K562 (cell line): ENCODE measurements at regions not wholly inside any gene's neighbourhood (a gene's known extent, or its start where the extent isn't known, plus 50 kb on each side); places are given as distances from the start of the nearest gene placed in this dataset.

ENCODE experiments used
- CCNT2 ChIP-seq: IDR thresholded peaks from 2 replicates; pipeline ENCODE4 v1.6.1; 2011; ENCODE audit warnings: borderline replicate concordance, low read depth, mild to moderate bottlenecking, moderate library complexity, mixed read lengths, low read length; ENCODE audit not compliant: insufficient read length; ENCODE audit errors: extremely low read depth
- DIDO1 ChIP-seq: fragments of 450-650 bp; IDR thresholded peaks from 2 replicates; pipeline ENCODE4 v1.6.1; 2016; ENCODE audit warnings: low read depth, missing biosample characterization, missing genetic modification characterization
- ELF2 ChIP-seq: fragments of 250-450 bp; sonication (Bioruptor Pico); IDR thresholded peaks from 2 replicates; pipeline ENCODE4 v1.5.0; 2021; ENCODE audit warnings: mild to moderate bottlenecking
- HNRNPK ChIP-seq: fragments of 200-400 bp; formaldehyde crosslinking; IDR thresholded peaks from one replicate; pipeline ENCODE4 v1.6.1; 2018; ENCODE audit warnings: mild to moderate bottlenecking, low read depth, low read length; ENCODE audit not compliant: poor library complexity, severe bottlenecking
- KAT8 ChIP-seq: fragments of 450-650 bp; IDR thresholded peaks from 2 replicates; pipeline ENCODE4 v1.6.1; 2016; ENCODE audit warnings: low read depth, mild to moderate bottlenecking
- PHB ChIP-seq: fragments of 250-450 bp; sonication (Bioruptor Pico); IDR thresholded peaks from 2 replicates; pipeline ENCODE4 v1.5.0; 2021
- POLR2G ChIP-seq: fragments of 200-400 bp; formaldehyde crosslinking; IDR thresholded peaks from 2 replicates; pipeline ENCODE4 v1.6.1; 2017; ENCODE audit warnings: low read depth, mild to moderate bottlenecking, antibody characterized with exemption, low read length, moderate library complexity
- SRSF7 ChIP-seq: fragments of 200-400 bp; formaldehyde crosslinking; optimal IDR thresholded peaks from 2 replicates; pipeline ENCODE3; 2017; ENCODE audit warnings: mild to moderate bottlenecking, low read depth, low read length
- STAT5B ChIP-seq: fragments of 250-450 bp; sonication (Bioruptor Pico); IDR thresholded peaks from 2 replicates; pipeline ENCODE4 v1.8.0; 2021; ENCODE audit warnings: mild to moderate bottlenecking, inconsistent platforms
- ZNF121 ChIP-seq: sonication (generic); formaldehyde crosslinking; conservative IDR thresholded peaks from 2 replicates; pipeline ENCODE4 v1.8.0; 2022; ENCODE audit warnings: missing genetic modification reagents
- ZNF354B ChIP-seq: fragments of 250-450 bp; sonication (Bioruptor Pico); IDR thresholded peaks from 2 replicates; pipeline ENCODE4 v1.4.0; 2020
- ZNF436 ChIP-seq: fragments of 250-450, 450-650 bp; sonication (Bioruptor Pico); formaldehyde crosslinking; IDR thresholded peaks from 2 replicates; pipeline ENCODE4 v1.7.0; 2020; ENCODE audit warnings: mild to moderate bottlenecking
- ZNF717 ChIP-seq: fragments of 250-450 bp; sonication (Bioruptor Pico); IDR thresholded peaks from 2 replicates; pipeline ENCODE4 v1.5.0; 2021
- ZZZ3 ChIP-seq: fragments of 450-650 bp; IDR thresholded peaks from 2 replicates; pipeline ENCODE4 v1.6.1; 2016; ENCODE audit warnings: antibody characterized with exemption, mild to moderate bottlenecking, moderate library complexity
- TF ChIP-seq, protein P1 (sequence below): sonication (generic); formaldehyde crosslinking; IDR thresholded peaks from 2 replicates; pipeline ENCODE4 v1.8.0; 2022; ENCODE audit warnings: mild to moderate bottlenecking, low read depth, missing genetic modification reagents
- TF ChIP-seq, protein P2 (sequence below): fragments of 450-650 bp; IDR thresholded peaks from 2 replicates; pipeline ENCODE4 v1.6.1; 2016; ENCODE audit warnings: mild to moderate bottlenecking, moderate library complexity
- TF ChIP-seq, protein P3 (sequence below): fragments of 250-450 bp; sonication (Bioruptor Pico); IDR thresholded peaks from 2 replicates; pipeline ENCODE4 v1.5.1; 2021; ENCODE audit warnings: mild to moderate bottlenecking

DNA sequence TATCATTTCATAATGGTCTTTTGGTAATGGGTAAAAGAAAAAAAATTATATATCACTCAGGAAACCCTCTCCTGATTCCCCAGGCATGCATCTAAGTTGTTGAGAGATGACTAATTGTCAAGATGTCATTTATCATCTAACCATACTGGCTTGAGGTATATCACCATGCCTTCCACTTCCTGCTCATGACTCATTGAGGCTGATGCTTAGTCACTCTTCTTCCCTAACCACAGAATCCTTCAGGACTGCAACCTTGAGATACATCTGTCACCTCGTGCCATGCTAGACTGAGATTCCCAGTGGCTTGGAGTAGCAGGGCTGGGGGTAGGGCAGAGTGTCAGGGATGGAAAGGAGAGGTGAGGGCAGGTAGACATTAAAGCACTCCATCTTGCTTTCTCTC, 782.5 kb upstream of the INTU start (continued):
- TF ChIP-seq SRSF7 (no peak), KAT8 (no peak), ZNF121 (no peak), ZNF354B (CRISPR knock-in tag) (no peak), STAT5B (CRISPR knock-in tag) (no peak), ZZZ3 (no peak), HNRNPK (no peak), CCNT2 (peak; percentile 35), ZNF436 (CRISPR knock-in tag) (no peak), DIDO1 (tag) (no peak), PHB (no peak), ELF2 (CRISPR knock-in tag) (peak; percentile 36; the same call in 1 of the 2 replicates), ZNF717 (CRISPR knock-in tag) (no peak), POLR2G (no peak)
- TF ChIP-seq, protein P1, sequence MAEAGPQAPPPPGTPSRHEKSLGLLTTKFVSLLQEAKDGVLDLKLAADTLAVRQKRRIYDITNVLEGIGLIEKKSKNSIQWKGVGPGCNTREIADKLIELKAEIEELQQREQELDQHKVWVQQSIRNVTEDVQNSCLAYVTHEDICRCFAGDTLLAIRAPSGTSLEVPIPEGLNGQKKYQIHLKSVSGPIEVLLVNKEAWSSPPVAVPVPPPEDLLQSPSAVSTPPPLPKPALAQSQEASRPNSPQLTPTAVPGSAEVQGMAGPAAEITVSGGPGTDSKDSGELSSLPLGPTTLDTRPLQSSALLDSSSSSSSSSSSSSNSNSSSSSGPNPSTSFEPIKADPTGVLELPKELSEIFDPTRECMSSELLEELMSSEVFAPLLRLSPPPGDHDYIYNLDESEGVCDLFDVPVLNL (CRISPR knock-in tag): no peak
- TF ChIP-seq, protein P2, sequence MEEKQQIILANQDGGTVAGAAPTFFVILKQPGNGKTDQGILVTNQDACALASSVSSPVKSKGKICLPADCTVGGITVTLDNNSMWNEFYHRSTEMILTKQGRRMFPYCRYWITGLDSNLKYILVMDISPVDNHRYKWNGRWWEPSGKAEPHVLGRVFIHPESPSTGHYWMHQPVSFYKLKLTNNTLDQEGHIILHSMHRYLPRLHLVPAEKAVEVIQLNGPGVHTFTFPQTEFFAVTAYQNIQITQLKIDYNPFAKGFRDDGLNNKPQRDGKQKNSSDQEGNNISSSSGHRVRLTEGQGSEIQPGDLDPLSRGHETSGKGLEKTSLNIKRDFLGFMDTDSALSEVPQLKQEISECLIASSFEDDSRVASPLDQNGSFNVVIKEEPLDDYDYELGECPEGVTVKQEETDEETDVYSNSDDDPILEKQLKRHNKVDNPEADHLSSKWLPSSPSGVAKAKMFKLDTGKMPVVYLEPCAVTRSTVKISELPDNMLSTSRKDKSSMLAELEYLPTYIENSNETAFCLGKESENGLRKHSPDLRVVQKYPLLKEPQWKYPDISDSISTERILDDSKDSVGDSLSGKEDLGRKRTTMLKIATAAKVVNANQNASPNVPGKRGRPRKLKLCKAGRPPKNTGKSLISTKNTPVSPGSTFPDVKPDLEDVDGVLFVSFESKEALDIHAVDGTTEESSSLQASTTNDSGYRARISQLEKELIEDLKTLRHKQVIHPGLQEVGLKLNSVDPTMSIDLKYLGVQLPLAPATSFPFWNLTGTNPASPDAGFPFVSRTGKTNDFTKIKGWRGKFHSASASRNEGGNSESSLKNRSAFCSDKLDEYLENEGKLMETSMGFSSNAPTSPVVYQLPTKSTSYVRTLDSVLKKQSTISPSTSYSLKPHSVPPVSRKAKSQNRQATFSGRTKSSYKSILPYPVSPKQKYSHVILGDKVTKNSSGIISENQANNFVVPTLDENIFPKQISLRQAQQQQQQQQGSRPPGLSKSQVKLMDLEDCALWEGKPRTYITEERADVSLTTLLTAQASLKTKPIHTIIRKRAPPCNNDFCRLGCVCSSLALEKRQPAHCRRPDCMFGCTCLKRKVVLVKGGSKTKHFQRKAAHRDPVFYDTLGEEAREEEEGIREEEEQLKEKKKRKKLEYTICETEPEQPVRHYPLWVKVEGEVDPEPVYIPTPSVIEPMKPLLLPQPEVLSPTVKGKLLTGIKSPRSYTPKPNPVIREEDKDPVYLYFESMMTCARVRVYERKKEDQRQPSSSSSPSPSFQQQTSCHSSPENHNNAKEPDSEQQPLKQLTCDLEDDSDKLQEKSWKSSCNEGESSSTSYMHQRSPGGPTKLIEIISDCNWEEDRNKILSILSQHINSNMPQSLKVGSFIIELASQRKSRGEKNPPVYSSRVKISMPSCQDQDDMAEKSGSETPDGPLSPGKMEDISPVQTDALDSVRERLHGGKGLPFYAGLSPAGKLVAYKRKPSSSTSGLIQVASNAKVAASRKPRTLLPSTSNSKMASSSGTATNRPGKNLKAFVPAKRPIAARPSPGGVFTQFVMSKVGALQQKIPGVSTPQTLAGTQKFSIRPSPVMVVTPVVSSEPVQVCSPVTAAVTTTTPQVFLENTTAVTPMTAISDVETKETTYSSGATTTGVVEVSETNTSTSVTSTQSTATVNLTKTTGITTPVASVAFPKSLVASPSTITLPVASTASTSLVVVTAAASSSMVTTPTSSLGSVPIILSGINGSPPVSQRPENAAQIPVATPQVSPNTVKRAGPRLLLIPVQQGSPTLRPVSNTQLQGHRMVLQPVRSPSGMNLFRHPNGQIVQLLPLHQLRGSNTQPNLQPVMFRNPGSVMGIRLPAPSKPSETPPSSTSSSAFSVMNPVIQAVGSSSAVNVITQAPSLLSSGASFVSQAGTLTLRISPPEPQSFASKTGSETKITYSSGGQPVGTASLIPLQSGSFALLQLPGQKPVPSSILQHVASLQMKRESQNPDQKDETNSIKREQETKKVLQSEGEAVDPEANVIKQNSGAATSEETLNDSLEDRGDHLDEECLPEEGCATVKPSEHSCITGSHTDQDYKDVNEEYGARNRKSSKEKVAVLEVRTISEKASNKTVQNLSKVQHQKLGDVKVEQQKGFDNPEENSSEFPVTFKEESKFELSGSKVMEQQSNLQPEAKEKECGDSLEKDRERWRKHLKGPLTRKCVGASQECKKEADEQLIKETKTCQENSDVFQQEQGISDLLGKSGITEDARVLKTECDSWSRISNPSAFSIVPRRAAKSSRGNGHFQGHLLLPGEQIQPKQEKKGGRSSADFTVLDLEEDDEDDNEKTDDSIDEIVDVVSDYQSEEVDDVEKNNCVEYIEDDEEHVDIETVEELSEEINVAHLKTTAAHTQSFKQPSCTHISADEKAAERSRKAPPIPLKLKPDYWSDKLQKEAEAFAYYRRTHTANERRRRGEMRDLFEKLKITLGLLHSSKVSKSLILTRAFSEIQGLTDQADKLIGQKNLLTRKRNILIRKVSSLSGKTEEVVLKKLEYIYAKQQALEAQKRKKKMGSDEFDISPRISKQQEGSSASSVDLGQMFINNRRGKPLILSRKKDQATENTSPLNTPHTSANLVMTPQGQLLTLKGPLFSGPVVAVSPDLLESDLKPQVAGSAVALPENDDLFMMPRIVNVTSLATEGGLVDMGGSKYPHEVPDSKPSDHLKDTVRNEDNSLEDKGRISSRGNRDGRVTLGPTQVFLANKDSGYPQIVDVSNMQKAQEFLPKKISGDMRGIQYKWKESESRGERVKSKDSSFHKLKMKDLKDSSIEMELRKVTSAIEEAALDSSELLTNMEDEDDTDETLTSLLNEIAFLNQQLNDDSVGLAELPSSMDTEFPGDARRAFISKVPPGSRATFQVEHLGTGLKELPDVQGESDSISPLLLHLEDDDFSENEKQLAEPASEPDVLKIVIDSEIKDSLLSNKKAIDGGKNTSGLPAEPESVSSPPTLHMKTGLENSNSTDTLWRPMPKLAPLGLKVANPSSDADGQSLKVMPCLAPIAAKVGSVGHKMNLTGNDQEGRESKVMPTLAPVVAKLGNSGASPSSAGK: peak; percentile 66
- TF ChIP-seq, protein P3, sequence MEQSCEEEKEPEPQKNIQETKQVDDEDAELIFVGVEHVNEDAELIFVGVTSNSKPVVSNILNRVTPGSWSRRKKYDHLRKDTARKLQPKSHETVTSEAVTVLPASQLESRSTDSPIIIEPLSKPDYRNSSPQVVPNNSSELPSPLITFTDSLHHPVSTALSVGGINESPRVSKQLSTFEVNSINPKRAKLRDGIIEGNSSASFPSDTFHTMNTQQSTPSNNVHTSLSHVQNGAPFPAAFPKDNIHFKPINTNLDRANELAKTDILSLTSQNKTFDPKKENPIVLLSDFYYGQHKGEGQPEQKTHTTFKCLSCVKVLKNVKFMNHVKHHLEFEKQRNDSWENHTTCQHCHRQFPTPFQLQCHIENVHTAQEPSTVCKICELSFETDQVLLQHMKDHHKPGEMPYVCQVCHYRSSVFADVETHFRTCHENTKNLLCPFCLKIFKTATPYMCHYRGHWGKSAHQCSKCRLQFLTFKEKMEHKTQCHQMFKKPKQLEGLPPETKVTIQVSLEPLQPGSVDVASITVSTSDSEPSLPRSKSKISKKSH (CRISPR knock-in tag): no peak
